HCT116 (cell line): ENCODE measurements at regions not wholly inside any gene's neighbourhood (a gene's known extent, or its start where the extent isn't known, plus 50 kb on each side); places are given as distances from the start of the nearest gene placed in this dataset.

ENCODE experiments used
- ATAC-seq: fragments of 200-7000 bp; cut with Tn5 transposase; 2 replicates; pipeline ENCODE4 v1.9.1; 2020; ENCODE audit warnings: mild to moderate bottlenecking, moderate library complexity
- BruUV-seq: library from RNA; stranded (reverse); fragments of 400-500 nt; replicated peaks from 2 replicates; lab custom pipeline; 2021; lab: Mats Ljungman, UMichigan
- CTCF ChIA-PET: fragments of 300-600 bp; sonication (Branson Sonifier 250); formaldehyde crosslinking; loops from one replicate; lab custom pipeline; 2021; ENCODE audit warnings: antibody characterized with exemption; lab: Charles Lee
- POLR2A ChIA-PET: fragments of 300-600, 350-600 bp; sonication (Branson Sonifier 250); formaldehyde crosslinking; loops from one replicate; lab custom pipeline; 2021; ENCODE audit warnings: antibody characterized with exemption; lab: Charles Lee
- RAD21 ChIA-PET, 2 experiments: fragments of 300-600 bp; sonication (Branson Sonifier 250); formaldehyde crosslinking; loops; one replicate each; lab custom pipeline; 2023; ENCODE audit warnings: low total read pairs in 2 of 2; ENCODE audit not compliant: uncharacterized antibody in 2 of 2, unreplicated experiment in 2 of 2, low non-redundant PET in 1 of 2; lab: Charles Lee
- DNase-seq: peaks from one replicate; pipeline ENCODE4 v3.0.0-alpha.2; 2010; ENCODE audit warnings: low read depth, low spot score
- H2AFZ ChIP-seq: fragments of 200-600 bp; shearing (Covaris generic), sonication (generic); 2 replicates; pipeline ENCODE4 v1.6.1; 2017; ENCODE audit warnings: low read depth, mixed run types, mixed read lengths, antibody characterized with exemption, low read length; ENCODE audit not compliant: poor library complexity, severe bottlenecking
- H3K27ac ChIP-seq: 2 replicates; pipeline ENCODE4 v1.5.1; 2012; ENCODE audit warnings: low read depth, low read length
- H3K27me3 ChIP-seq: fragments of 200-600 bp; sonication (generic); 2 replicates; pipeline ENCODE4 v1.6.1; 2016; ENCODE audit warnings: mixed run types, low read length, mixed read lengths; ENCODE audit not compliant: insufficient read depth
- H3K36me3 ChIP-seq, 2 experiments: fragments of 200-500 bp in 1 of 2; fragments of 200-600 bp in 1 of 2; sonication (Bioruptor generic) in 1 of 2; sonication (generic) in 1 of 2; 2 replicates each; pipeline versions ENCODE4 v1.5.1 to v1.6.1; 2014 to 2016; ENCODE audit warnings: low read length in 2 of 2, inconsistent platforms in 1 of 2, mixed read lengths in 1 of 2, mixed run types in 1 of 2; ENCODE audit not compliant: insufficient read depth in 2 of 2, control insufficient read depth in 1 of 2
- H3K4me1 ChIP-seq, 2 experiments: fragments of 200-600 bp in 1 of 2; sonication (generic) in 1 of 2; 2 replicates each; pipeline versions ENCODE4 v1.5.1 to v1.6.1; 2012 to 2017; ENCODE audit warnings: low read length in 2 of 2, inconsistent platforms in 1 of 2, mild to moderate bottlenecking in 1 of 2, mixed read lengths in 1 of 2, mixed run types in 1 of 2, moderate library complexity in 1 of 2; ENCODE audit not compliant: insufficient read depth in 2 of 2, control insufficient read depth in 1 of 2
- H3K4me2 ChIP-seq: fragments of 200-600 bp; sonication (generic); 2 replicates; pipeline ENCODE4 v1.6.1; 2017; ENCODE audit warnings: mixed run types, low read length, mixed read lengths
- H3K4me3 ChIP-seq, 2 experiments: fragments of 200-600 bp in 1 of 2; sonication (generic) in 1 of 2; replicated peaks in 1 of 2; 2 replicates each; pipeline ENCODE4 v1.5.1; 2011 to 2016; ENCODE audit warnings: low read length in 2 of 2, control low read depth in 1 of 2, low read depth in 1 of 2, mild to moderate bottlenecking in 1 of 2, mixed read lengths in 1 of 2, mixed run types in 1 of 2
- H3K79me2 ChIP-seq: fragments of 200-600 bp; sonication (generic); 2 replicates; pipeline ENCODE4 v1.6.1; 2017; ENCODE audit warnings: mild to moderate bottlenecking, mixed run types, low read length, moderate library complexity, mixed read lengths; ENCODE audit not compliant: insufficient read depth
- H3K9ac ChIP-seq: fragments of 200-600 bp; sonication (generic); 2 replicates; pipeline ENCODE4 v1.6.1; 2016; ENCODE audit warnings: low read length, mixed read lengths
- H3K9me2 ChIP-seq: fragments of 200-600 bp; sonication (generic), shearing (Covaris generic); 2 replicates; pipeline ENCODE4 v1.6.1; 2017; ENCODE audit warnings: mixed run types, mild to moderate bottlenecking, moderate library complexity; ENCODE audit not compliant: insufficient read depth
- H3K9me3 ChIP-seq, 2 experiments: fragments of 200-500 bp in 1 of 2; fragments of 200-600 bp in 1 of 2; sonication (Bioruptor generic) in 1 of 2; sonication (generic) in 1 of 2; 2 replicates each; pipeline ENCODE4 v1.6.1; 2014 to 2017; ENCODE audit warnings: low read length in 2 of 2, mixed read lengths in 2 of 2, inconsistent platforms in 1 of 2, low read depth in 1 of 2, mild to moderate bottlenecking in 1 of 2, mixed run types in 1 of 2, moderate library complexity in 1 of 2; ENCODE audit not compliant: control insufficient read depth in 1 of 2, insufficient read depth in 1 of 2
- H4K20me1 ChIP-seq: fragments of 200-600 bp; sonication (generic), shearing (Covaris generic); 2 replicates; pipeline ENCODE4 v1.6.1; 2017; ENCODE audit warnings: mixed run types, mild to moderate bottlenecking, moderate library complexity; ENCODE audit not compliant: insufficient read depth
- CEBPB ChIP-seq: IDR thresholded peaks from 2 replicates; pipeline ENCODE4 v1.6.1; 2012; ENCODE audit warnings: low read depth
- EGR1 ChIP-seq: IDR thresholded peaks from 2 replicates; pipeline ENCODE4 v1.6.1; 2012; ENCODE audit warnings: low read depth
- EZH2phosphoT487 ChIP-seq: fragments of 200-600 bp; IDR thresholded peaks from 2 replicates; pipeline ENCODE4 v1.6.1; 2018; ENCODE audit warnings: antibody characterized with exemption, borderline replicate concordance
- POLR2A ChIP-seq: IDR thresholded peaks from 2 replicates; pipeline ENCODE4 v1.7.0; 2011; ENCODE audit warnings: borderline replicate concordance; ENCODE audit not compliant: insufficient read depth, insufficient read length; ENCODE audit errors: extremely low read depth
- intact Hi-C: fragments of 100-400 bp; cut with micrococcal nuclease; formaldehyde crosslinking; loops from 2 replicates; pipeline ENCODE4 v1.10.0; 2022
- TF ChIP-seq, protein P1 (sequence below), 3 experiments: fragments of 200-600 bp in 1 of 3; sonication (generic) in 1 of 3; IDR thresholded peaks in 2 of 3; conservative IDR thresholded peaks in 1 of 3; 2 replicates each; pipeline ENCODE4 v1.5.1; 2012 to 2017; ENCODE audit warnings: low read depth in 2 of 3, low read length in 2 of 3, antibody characterized with exemption in 1 of 3, borderline replicate concordance in 1 of 3, control low read depth in 1 of 3, mild to moderate bottlenecking in 1 of 3, mixed read lengths in 1 of 3, mixed run types in 1 of 3, moderate library complexity in 1 of 3; ENCODE audit not compliant: insufficient read depth in 1 of 3
- TF ChIP-seq, protein P2 (sequence below): IDR thresholded peaks from 2 replicates; pipeline ENCODE4 v1.6.1; 2011; ENCODE audit warnings: mild to moderate bottlenecking, low read length, moderate library complexity; ENCODE audit not compliant: insufficient replicate concordance; ENCODE audit errors: extremely low read depth

DNA sequence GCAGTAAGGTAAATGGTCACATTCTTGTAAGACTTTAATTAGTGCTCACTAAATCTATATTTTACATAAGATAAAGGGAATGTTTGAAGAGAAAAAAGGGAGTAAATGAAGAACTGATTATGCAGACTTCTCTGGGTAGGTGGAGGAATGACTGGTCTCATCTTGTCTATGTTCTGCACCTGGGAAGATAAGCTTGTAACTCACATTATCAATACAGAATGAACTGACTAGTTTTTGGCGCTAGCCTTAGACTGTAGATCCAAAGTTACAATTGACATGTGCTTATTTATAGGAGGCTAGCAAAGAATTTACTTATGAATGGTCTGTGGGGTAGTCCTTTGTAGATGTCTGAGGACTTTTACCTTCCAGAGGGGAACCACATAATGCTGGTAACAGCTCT, 214.9 kb upstream of the RAB4A start:
- CTCF ChIA-PET = no interaction called here
- no TSS peak for BruUV-seq
- POLR2A ChIA-PET = no interaction called here

More for the DNA sequence above, 214.9 kb upstream of the RAB4A start:
- H3K36me3 ChIP-seq = no peaks in the 10 kb centered on the region
- H3K27me3 ChIP-seq = no peaks in the 10 kb centered on the region; the same call in 1 of the 2 replicates
- no peaks in the 10 kb centered on the region for H3K79me2 ChIP-seq
- H3K4me2 ChIP-seq = no peak overlapping the region
- H3K9me3 ChIP-seq = no peaks in the 10 kb centered on the region
- no peak overlapping the region for H3K27ac ChIP-seq
- no peak for TF ChIP-seq CEBPB
- no peak for TF ChIP-seq EGR1
- TF ChIP-seq, protein P1, sequence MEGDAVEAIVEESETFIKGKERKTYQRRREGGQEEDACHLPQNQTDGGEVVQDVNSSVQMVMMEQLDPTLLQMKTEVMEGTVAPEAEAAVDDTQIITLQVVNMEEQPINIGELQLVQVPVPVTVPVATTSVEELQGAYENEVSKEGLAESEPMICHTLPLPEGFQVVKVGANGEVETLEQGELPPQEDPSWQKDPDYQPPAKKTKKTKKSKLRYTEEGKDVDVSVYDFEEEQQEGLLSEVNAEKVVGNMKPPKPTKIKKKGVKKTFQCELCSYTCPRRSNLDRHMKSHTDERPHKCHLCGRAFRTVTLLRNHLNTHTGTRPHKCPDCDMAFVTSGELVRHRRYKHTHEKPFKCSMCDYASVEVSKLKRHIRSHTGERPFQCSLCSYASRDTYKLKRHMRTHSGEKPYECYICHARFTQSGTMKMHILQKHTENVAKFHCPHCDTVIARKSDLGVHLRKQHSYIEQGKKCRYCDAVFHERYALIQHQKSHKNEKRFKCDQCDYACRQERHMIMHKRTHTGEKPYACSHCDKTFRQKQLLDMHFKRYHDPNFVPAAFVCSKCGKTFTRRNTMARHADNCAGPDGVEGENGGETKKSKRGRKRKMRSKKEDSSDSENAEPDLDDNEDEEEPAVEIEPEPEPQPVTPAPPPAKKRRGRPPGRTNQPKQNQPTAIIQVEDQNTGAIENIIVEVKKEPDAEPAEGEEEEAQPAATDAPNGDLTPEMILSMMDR (IDR thresholded peaks at IDR 0.05 in 2 of 3, conservative IDR thresholded peaks at IDR 0.05 in 1 of 3; ENCODE audit: borderline replicate concordance in 1 of 3, insufficient read depth in 1 of 3, low read depth in 2 of 3, low read length in 2 of 3) = no peak
- no peak for TF ChIP-seq POLR2A
- TF ChIP-seq, protein P2, sequence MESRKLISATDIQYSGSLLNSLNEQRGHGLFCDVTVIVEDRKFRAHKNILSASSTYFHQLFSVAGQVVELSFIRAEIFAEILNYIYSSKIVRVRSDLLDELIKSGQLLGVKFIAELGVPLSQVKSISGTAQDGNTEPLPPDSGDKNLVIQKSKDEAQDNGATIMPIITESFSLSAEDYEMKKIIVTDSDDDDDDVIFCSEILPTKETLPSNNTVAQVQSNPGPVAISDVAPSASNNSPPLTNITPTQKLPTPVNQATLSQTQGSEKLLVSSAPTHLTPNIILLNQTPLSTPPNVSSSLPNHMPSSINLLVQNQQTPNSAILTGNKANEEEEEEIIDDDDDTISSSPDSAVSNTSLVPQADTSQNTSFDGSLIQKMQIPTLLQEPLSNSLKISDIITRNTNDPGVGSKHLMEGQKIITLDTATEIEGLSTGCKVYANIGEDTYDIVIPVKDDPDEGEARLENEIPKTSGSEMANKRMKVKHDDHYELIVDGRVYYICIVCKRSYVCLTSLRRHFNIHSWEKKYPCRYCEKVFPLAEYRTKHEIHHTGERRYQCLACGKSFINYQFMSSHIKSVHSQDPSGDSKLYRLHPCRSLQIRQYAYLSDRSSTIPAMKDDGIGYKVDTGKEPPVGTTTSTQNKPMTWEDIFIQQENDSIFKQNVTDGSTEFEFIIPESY = no peak
- TF ChIP-seq EZH2phosphoT487 = no peak
- no peak overlapping the region for H2AFZ ChIP-seq
- no peaks in the 10 kb centered on the region for H3K9me2 ChIP-seq
- RAD21 ChIA-PET = no interaction called here
- DNase-seq = no peak
- no peak for ATAC-seq
- no peak overlapping the region for H3K4me3 ChIP-seq
- intact Hi-C loops = no loop called here
- no peaks in the 10 kb centered on the region for H4K20me1 ChIP-seq
- H3K9ac ChIP-seq = no peak overlapping the region
- H3K4me1 ChIP-seq = no peaks in the 10 kb centered on the region
